ENCODE measurements at regions not wholly inside any gene's neighbourhood (a gene's known extent, or its start where the extent isn't known, plus 50 kb on each side); places are given as distances from the start of the nearest gene placed in this dataset.

- Histone ChIP-seq H3K4me3 (peak overlapping the region; percentile 2 to 30 (median 20)), H3K4me1 (peaks cover 3 to 34% (median 22%) of the 10 kb centered on the region in 4 donors), H3K9me3 (no peaks in the 10 kb centered on the region), H3K36me3 (no peaks in the 10 kb centered on the region), H3K27me3 (peaks cover 0 to 4% (median 0%) of the 10 kb centered on the region in 4 donors), H3K27ac (replicated peaks in 1 of 4) (peak overlapping the region; percentile 33 to 80 (median 70))
- intact Hi-C loops (cut with DNase I): no loop called here
- WGBS: 41% methylated on average over 16 of the region's 20 CpGs
- DNase-seq (ENCODE audit: extremely low spot score): no peak
- TF ChIP-seq, protein P1, sequence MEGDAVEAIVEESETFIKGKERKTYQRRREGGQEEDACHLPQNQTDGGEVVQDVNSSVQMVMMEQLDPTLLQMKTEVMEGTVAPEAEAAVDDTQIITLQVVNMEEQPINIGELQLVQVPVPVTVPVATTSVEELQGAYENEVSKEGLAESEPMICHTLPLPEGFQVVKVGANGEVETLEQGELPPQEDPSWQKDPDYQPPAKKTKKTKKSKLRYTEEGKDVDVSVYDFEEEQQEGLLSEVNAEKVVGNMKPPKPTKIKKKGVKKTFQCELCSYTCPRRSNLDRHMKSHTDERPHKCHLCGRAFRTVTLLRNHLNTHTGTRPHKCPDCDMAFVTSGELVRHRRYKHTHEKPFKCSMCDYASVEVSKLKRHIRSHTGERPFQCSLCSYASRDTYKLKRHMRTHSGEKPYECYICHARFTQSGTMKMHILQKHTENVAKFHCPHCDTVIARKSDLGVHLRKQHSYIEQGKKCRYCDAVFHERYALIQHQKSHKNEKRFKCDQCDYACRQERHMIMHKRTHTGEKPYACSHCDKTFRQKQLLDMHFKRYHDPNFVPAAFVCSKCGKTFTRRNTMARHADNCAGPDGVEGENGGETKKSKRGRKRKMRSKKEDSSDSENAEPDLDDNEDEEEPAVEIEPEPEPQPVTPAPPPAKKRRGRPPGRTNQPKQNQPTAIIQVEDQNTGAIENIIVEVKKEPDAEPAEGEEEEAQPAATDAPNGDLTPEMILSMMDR (IDR thresholded peaks at IDR 0.05): no peak
- peak in 1 of 2 donors; percentile 40 for TF ChIP-seq POLR2AphosphoS5 (IDR thresholded peaks at IDR 0.05)
Measured at GRCh38 chr9:95771556-95772246, 103.8 kb upstream of the ERCC6L2 start.

GRCh38 chr9:95770653-95771131 is 104.8 kb upstream of the ERCC6L2 start:
- H3K27ac ChIP-seq (replicated peaks in 1 of 4): peak overlapping the region in 2 of 4 donors; percentile 68 to 80
- H3K36me3 ChIP-seq: no peaks in the 10 kb centered on the region
- TF ChIP-seq, protein P1 (IDR thresholded peaks at IDR 0.05): no peak
- TF ChIP-seq POLR2AphosphoS5 (IDR thresholded peaks at IDR 0.05) (no peak), POLR2A (IDR thresholded peaks at IDR 0.05; ENCODE audit: low read depth) (no peak), EP300 (IDR thresholded peaks at IDR 0.05) (no peak)
- DNase-seq (ENCODE audit: extremely low spot score): no peak
- peaks cover 3 to 29% (median 22%) of the 10 kb centered on the region in 4 donors for H3K4me1 ChIP-seq
- H3K27me3 ChIP-seq: peaks cover 0 to 4% (median 0%) of the 10 kb centered on the region in 4 donors
- 67% methylated on average over 3 of the region's 7 CpGs for WGBS
- H3K4me3 ChIP-seq: no peak overlapping the region
- intact Hi-C loops (cut with DNase I): no loop called here
- no peaks in the 10 kb centered on the region for H3K9me3 ChIP-seq

DNA sequence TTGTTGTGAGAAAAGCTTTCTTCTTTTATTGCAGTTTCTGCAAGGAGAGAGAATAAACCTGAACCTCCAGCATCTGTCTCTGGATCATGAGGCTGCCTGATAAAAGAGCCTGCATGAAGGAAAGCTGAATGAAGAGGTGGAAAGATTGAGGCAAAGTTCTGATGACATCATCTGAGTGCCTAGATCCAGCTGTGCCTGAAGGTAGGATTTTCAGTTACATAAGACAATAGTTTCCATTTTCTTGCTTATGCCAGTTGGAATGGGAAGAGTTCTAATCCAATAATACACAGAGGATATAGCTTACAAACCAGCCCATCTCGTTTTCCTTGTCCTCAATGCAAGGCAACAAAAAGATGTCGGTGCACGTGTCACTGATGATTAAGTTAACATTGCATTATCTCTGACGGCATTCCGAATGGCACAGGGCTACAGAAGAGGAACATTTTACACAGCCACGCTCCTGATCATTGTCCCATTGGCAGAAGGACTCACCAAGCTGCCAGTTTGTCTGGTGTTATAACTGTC is 105.5 kb upstream of the ERCC6L2 start:
- 91% methylated on average over 6 of the region's 6 CpGs for WGBS
- peaks cover 0 to 4% (median 0%) of the 10 kb centered on the region in 4 donors for H3K27me3 ChIP-seq
- intact Hi-C loops (cut with DNase I): no loop called here
- H3K4me3 ChIP-seq: no peak overlapping the region
- H3K4me1 ChIP-seq: peaks cover 3 to 36% (median 24%) of the 10 kb centered on the region in 4 donors
- no peak for DNase-seq (ENCODE audit: extremely low spot score)
- H3K9me3 ChIP-seq: no peaks in the 10 kb centered on the region
- no peaks in the 10 kb centered on the region for H3K36me3 ChIP-seq
- no peak overlapping the region for H3K27ac ChIP-seq (replicated peaks in 1 of 4)
- TF ChIP-seq, protein P1 (IDR thresholded peaks at IDR 0.05): no peak
- TF ChIP-seq POLR2A (IDR thresholded peaks at IDR 0.05; ENCODE audit: low read depth) (no peak), POLR2AphosphoS5 (IDR thresholded peaks at IDR 0.05) (no peak), EP300 (IDR thresholded peaks at IDR 0.05) (no peak)

- intact Hi-C loops (cut with DNase I): no loop called here
Measured at GRCh38 chr9:95769473-95769872, 106.0 kb upstream of the ERCC6L2 start.

More at GRCh38 chr9:95769473-95769872, 106.0 kb upstream of the ERCC6L2 start:
- WGBS: 100% methylated on average over 2 of the region's 2 CpGs
- H3K27me3 ChIP-seq: peaks cover 0 to 4% (median 0%) of the 10 kb centered on the region in 4 donors
- no peak overlapping the region for H3K4me3 ChIP-seq
- H3K36me3 ChIP-seq: no peaks in the 10 kb centered on the region
- H3K4me1 ChIP-seq: peaks cover 3 to 39% (median 28%) of the 10 kb centered on the region in 4 donors
- no peaks in the 10 kb centered on the region for H3K9me3 ChIP-seq
- no peak overlapping the region for H3K27ac ChIP-seq (replicated peaks in 1 of 4)
- DNase-seq (ENCODE audit: extremely low spot score): no peak
- TF ChIP-seq, protein P1 (IDR thresholded peaks at IDR 0.05): no peak
- TF ChIP-seq EP300 (IDR thresholded peaks at IDR 0.05) (no peak), POLR2AphosphoS5 (IDR thresholded peaks at IDR 0.05) (no peak), POLR2A (IDR thresholded peaks at IDR 0.05; ENCODE audit: low read depth) (no peak)
